SK-MEL-5 (cell line): ENCODE measurements at regions not wholly inside any gene's neighbourhood (a gene's known extent, or its start where the extent isn't known, plus 50 kb on each side); places are given as distances from the start of the nearest gene placed in this dataset.
"Not testable (repeated sequence)": the region's sequence is repeated elsewhere in the genome, so short reads cannot be mapped to it uniquely, and the experiment has no call there.

Experiments used
- DNase-seq: peaks from one replicate; pipeline ENCODE4 v3.0.0-alpha.2; 2016; ENCODE audit warnings: low read depth, low spot score
- in situ Hi-C: cut with HindIII; loops from 2 replicates; pipeline ENCODE4 v1.10.0; 2016; ENCODE audit warnings: low sequenced_read_pairs, high pct_unique_total_duplicates, low pct_unique_long_range_greater_than_20kb

GRCh38 chr9:75383420-75384034, 295.2 kb downstream of the OSTF1 start:
- in situ Hi-C loops = not testable (repeated sequence)

GRCh38 chr9:75385236-75385635, 296.9 kb downstream of the OSTF1 start:
- in situ Hi-C loops = no loop called here
- DNase-seq = no peak

More at GRCh38 chr9:75383420-75384034, 295.2 kb downstream of the OSTF1 start:
- DNase-seq = not testable (repeated sequence)

- no peak for DNase-seq
- in situ Hi-C loops = no loop called here
These were observed 300.8 kb downstream of the OSTF1 start for GRCh38 chr9:75389101-75389500.

- in situ Hi-C loops = no loop called here
- no peak for DNase-seq
These were observed 302.6 kb downstream of the OSTF1 start for GRCh38 chr9:75390951-75391350.

- in situ Hi-C loops = no loop called here
- DNase-seq = no peak
These were observed 303.2 kb downstream of the OSTF1 start for GRCh38 chr9:75391497-75391896.

GRCh38 chr9:75395336-75395735, 307.0 kb downstream of the OSTF1 start:
- in situ Hi-C loops = no loop called here
- no peak for DNase-seq

GRCh38 chr9:75397836-75398235, 309.5 kb downstream of the OSTF1 start:
- in situ Hi-C loops = no loop called here
- DNase-seq = no peak

GRCh38 chr9:75408391-75408790, 320.1 kb downstream of the OSTF1 start:
- no peak for DNase-seq
- in situ Hi-C loops = no loop called here

GRCh38 chr9:75410405-75410804, 322.1 kb downstream of the OSTF1 start:
- in situ Hi-C loops = no loop called here
- no peak for DNase-seq

GRCh38 chr9:75414371-75415160, 326.3 kb downstream of the OSTF1 start:
- DNase-seq = no peak
- in situ Hi-C loops = no loop called here

GRCh38 chr9:75417471-75417870, 329.2 kb downstream of the OSTF1 start:
- in situ Hi-C loops = no loop called here
- no peak for DNase-seq

GRCh38 chr9:75418518-75418917, 330.2 kb downstream of the OSTF1 start:
- in situ Hi-C loops = no loop called here

GRCh38 chr9:75422944-75423522, 334.7 kb downstream of the OSTF1 start:
- in situ Hi-C loops = no loop called here
- DNase-seq = no peak

More at GRCh38 chr9:75418518-75418917, 330.2 kb downstream of the OSTF1 start:
- DNase-seq = no peak

- no peak for DNase-seq
- in situ Hi-C loops = no loop called here
These were observed 341.5 kb downstream of the OSTF1 start for GRCh38 chr9:75429531-75430475.

GRCh38 chr9:75431375-75431774, 343.1 kb downstream of the OSTF1 start:
- in situ Hi-C loops = no loop called here
- DNase-seq = no peak

- no peak for DNase-seq
- in situ Hi-C loops = no loop called here
These were observed 344.1 kb downstream of the OSTF1 start for GRCh38 chr9:75432386-75432785.

- in situ Hi-C loops = no loop called here
- no peak for DNase-seq
These were observed 344.6 kb downstream of the OSTF1 start for GRCh38 chr9:75432888-75433287.

- DNase-seq = no peak
- in situ Hi-C loops = no loop called here
These were observed 350.4 kb downstream of the OSTF1 start for GRCh38 chr9:75438716-75439115.
